Glutamatergic neuron (in vitro differentiated cells): ENCODE measurements at regions not wholly inside any gene's neighbourhood (a gene's known extent, or its start where the extent isn't known, plus 50 kb on each side); places are given as distances from the start of the nearest gene placed in this dataset.
"Not testable (repeated sequence)": the region's sequence is repeated elsewhere in the genome, so short reads cannot be mapped to it uniquely, and the experiment has no call there.

Source experiments
- DNase-seq: peaks from one replicate; pipeline ENCODE4 v3.0.0; 2022
- H3K27ac Mint-ChIP-seq: one replicate; pipeline ENCODE4 v1.8.0; 2020; ENCODE audit warnings: mild to moderate bottlenecking, mixed read lengths, inconsistent platforms; ENCODE audit not compliant: unreplicated experiment
- H3K27me3 Mint-ChIP-seq: one replicate; pipeline ENCODE4 v1.8.0; 2020; ENCODE audit warnings: mild to moderate bottlenecking, moderate library complexity, mixed read lengths, inconsistent platforms; ENCODE audit not compliant: unreplicated experiment
- H3K36me3 Mint-ChIP-seq: one replicate; pipeline ENCODE4 v1.8.0; 2020; ENCODE audit warnings: mild to moderate bottlenecking, mixed read lengths, inconsistent platforms; ENCODE audit not compliant: unreplicated experiment
- H3K4me1 Mint-ChIP-seq: one replicate; pipeline ENCODE4 v1.8.0; 2020; ENCODE audit warnings: mild to moderate bottlenecking, low read depth, mixed read lengths, inconsistent platforms; ENCODE audit not compliant: unreplicated experiment
- H3K4me3 Mint-ChIP-seq: one replicate; pipeline ENCODE4 v1.8.0; 2020; ENCODE audit warnings: mild to moderate bottlenecking, mixed read lengths, inconsistent platforms; ENCODE audit not compliant: unreplicated experiment
- H3K9me3 Mint-ChIP-seq: one replicate; pipeline ENCODE4 v1.8.0; 2020; ENCODE audit warnings: mild to moderate bottlenecking, moderate library complexity, mixed read lengths, inconsistent platforms; ENCODE audit not compliant: unreplicated experiment
- CTCF ChIP-seq: fragments of 200-600 bp; sonication (generic); IDR thresholded peaks from one replicate; pipeline ENCODE4 v1.5.0; 2021; ENCODE audit not compliant: partially characterized antibody, unreplicated experiment

GRCh38 chr17:52986056-52986662 is 827.6 kb upstream of the CA10 start:
- H3K9me3 Mint-ChIP-seq: no peaks in the 10 kb centered on the region
- H3K4me1 Mint-ChIP-seq: peaks cover 6% of the 10 kb centered on the region
- no peak for TF ChIP-seq CTCF
- no peaks in the 10 kb centered on the region for H3K36me3 Mint-ChIP-seq
- no peak overlapping the region for H3K4me3 Mint-ChIP-seq
- no peak overlapping the region for H3K27ac Mint-ChIP-seq
- no peak for DNase-seq
- H3K27me3 Mint-ChIP-seq: peaks cover 1% of the 10 kb centered on the region

- TF ChIP-seq CTCF: no peak
These were observed 823.8 kb upstream of the CA10 start for GRCh38 chr17:52982331-52982730.

DNA sequence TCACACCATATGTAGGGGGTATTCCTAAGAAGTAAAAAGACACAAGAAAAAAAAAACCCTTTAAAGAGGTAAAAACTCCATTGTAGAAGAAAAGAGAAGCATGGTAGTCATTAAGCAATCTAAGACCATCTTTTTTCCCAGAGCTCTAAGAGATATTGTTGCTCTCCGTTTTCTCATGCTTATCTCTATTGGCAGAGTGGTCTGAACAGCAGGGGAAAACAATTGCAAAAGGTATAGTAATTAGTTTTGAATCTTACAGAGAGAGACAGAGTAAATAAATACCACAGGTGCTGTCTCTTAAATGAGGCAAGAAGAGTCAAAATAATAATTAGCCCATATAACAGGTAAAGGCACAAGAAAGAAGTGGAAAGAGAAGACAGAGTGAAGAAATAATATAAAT is 821.4 kb upstream of the CA10 start:
- DNase-seq: no peak
- no peaks in the 10 kb centered on the region for H3K4me1 Mint-ChIP-seq

More at GRCh38 chr17:52982331-52982730, 823.8 kb upstream of the CA10 start:
- Mint-ChIP-seq H3K9me3 (no peaks in the 10 kb centered on the region), H3K4me1 (peaks cover 6% of the 10 kb centered on the region), H3K27me3 (no peaks in the 10 kb centered on the region), H3K36me3 (no peaks in the 10 kb centered on the region), H3K4me3 (no peak overlapping the region), H3K27ac (no peak overlapping the region)
- DNase-seq: no peak

DNA sequence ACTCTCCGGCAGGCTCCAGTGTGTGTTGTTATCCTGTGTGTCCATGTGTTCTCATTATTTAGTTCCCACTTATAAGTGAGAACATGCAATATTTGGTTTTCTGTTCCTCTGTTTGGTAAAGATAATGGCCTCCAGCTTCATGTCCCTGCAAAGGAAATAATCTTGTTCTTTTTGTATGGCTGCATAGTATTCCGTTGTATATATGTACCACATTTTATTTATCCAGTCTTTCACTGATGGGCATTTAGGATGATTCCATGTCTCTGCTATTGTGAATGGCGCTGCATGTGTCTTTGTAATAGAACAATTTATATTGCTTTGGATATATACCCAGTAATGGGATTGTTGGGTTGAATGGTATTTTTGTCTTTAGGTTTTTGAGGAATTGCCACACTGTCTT is 807.3 kb upstream of the CA10 start:
- H3K4me3 Mint-ChIP-seq: no peak overlapping the region
- H3K4me1 Mint-ChIP-seq: no peaks in the 10 kb centered on the region
- no peak for DNase-seq
- H3K27me3 Mint-ChIP-seq: no peaks in the 10 kb centered on the region
- H3K9me3 Mint-ChIP-seq: no peaks in the 10 kb centered on the region
- TF ChIP-seq CTCF: no peak
- H3K36me3 Mint-ChIP-seq: no peaks in the 10 kb centered on the region
- no peak overlapping the region for H3K27ac Mint-ChIP-seq

More for the DNA sequence above, 821.4 kb upstream of the CA10 start:
- Mint-ChIP-seq H3K4me3 (no peak overlapping the region), H3K9me3 (no peaks in the 10 kb centered on the region), H3K27ac (no peak overlapping the region), H3K36me3 (no peaks in the 10 kb centered on the region), H3K27me3 (no peaks in the 10 kb centered on the region)
- no peak for TF ChIP-seq CTCF

DNA sequence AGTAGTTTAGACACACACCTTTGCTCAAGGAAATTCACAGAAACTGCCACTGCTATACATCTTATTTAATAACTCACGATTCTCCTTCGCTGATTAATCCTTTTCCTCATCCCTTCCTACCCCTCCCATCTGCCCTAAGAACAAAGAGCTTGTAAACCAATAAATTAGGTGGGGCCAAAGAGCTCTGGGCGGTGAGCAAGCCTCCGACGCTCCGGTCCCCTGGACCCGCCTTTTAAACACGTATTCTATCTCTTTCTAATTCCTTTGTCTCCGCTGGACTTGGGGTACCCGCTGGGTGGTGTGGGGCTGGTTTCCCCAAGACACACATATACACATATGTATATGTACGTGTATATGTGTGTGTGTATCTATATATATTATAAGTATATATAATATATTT is 803.2 kb upstream of the CA10 start:
- H3K9me3 Mint-ChIP-seq, H3K4me3 Mint-ChIP-seq, DNase-seq, H3K27ac Mint-ChIP-seq, H3K4me1 Mint-ChIP-seq, H3K36me3 Mint-ChIP-seq, H3K27me3 Mint-ChIP-seq: not testable (repeated sequence)
